ENCODE measurements at regions not wholly inside any gene's neighbourhood (a gene's known extent, or its start where the extent isn't known, plus 50 kb on each side); places are given as distances from the start of the nearest gene placed in this dataset.

GRCh38 chr11:44379141-44380008 is 69.4 kb upstream of the ALX4 start:
- H3K4me3 ChIP-seq (replicated peaks; ENCODE audit: low read depth, low read length), result no peak overlapping the region
- no peak for TF ChIP-seq CTCF (IDR thresholded peaks at IDR 0.05; ENCODE audit: low read length, missing control alignments)

GRCh38 chr11:44380009-44380313 is 70.0 kb upstream of the ALX4 start:
- no peak for DNase-seq (ENCODE audit: low read depth)
- TF ChIP-seq CTCF (IDR thresholded peaks at IDR 0.05; ENCODE audit: low read length, missing control alignments), result no peak

More at GRCh38 chr11:44379141-44380008, 69.4 kb upstream of the ALX4 start:
- no peak for DNase-seq (ENCODE audit: low read depth)

GRCh38 chr11:44380820-44381219 is 70.9 kb upstream of the ALX4 start:
- no peak for DNase-seq (ENCODE audit: low read depth)
- H3K4me3 ChIP-seq (replicated peaks; ENCODE audit: low read depth, low read length), result no peak overlapping the region
- TF ChIP-seq CTCF (IDR thresholded peaks at IDR 0.05; ENCODE audit: low read length, missing control alignments), result no peak

More at GRCh38 chr11:44380009-44380313, 70.0 kb upstream of the ALX4 start:
- no peak overlapping the region for H3K4me3 ChIP-seq (replicated peaks; ENCODE audit: low read depth, low read length)

GRCh38 chr11:44381261-44381660 is 71.3 kb upstream of the ALX4 start:
- H3K4me3 ChIP-seq (replicated peaks; ENCODE audit: low read depth, low read length), result no peak overlapping the region
- TF ChIP-seq CTCF (IDR thresholded peaks at IDR 0.05; ENCODE audit: low read length, missing control alignments), result no peak
- DNase-seq (ENCODE audit: low read depth), result no peak

GRCh38 chr11:44382118-44382517 is 72.2 kb upstream of the ALX4 start:
- H3K4me3 ChIP-seq (replicated peaks; ENCODE audit: low read depth, low read length), result no peak overlapping the region
- TF ChIP-seq CTCF (IDR thresholded peaks at IDR 0.05; ENCODE audit: low read length, missing control alignments), result no peak
- no peak for DNase-seq (ENCODE audit: low read depth)

GRCh38 chr11:44382656-44383240 is 72.8 kb upstream of the ALX4 start:
- DNase-seq (ENCODE audit: low read depth), result no peak
- TF ChIP-seq CTCF (IDR thresholded peaks at IDR 0.05; ENCODE audit: low read length, missing control alignments), result no peak
- no peak overlapping the region for H3K4me3 ChIP-seq (replicated peaks; ENCODE audit: low read depth, low read length)
